ENCODE measurements at regions not wholly inside any gene's neighbourhood (a gene's known extent, or its start where the extent isn't known, plus 50 kb on each side); places are given as distances from the start of the nearest gene placed in this dataset.
"Not testable (repeated sequence)": the region's sequence is repeated elsewhere in the genome, so short reads cannot be mapped to it uniquely, and the experiment has no call there.

- no peak for DNase-seq (ENCODE audit: low read depth)
These were observed 65.7 kb upstream of the HABP2 start for GRCh38 chr10:113487154-113487553.

GRCh38 chr10:113488186-113488585, 64.7 kb upstream of the HABP2 start:
- DNase-seq (ENCODE audit: low read depth), result no peak

GRCh38 chr10:113489522-113489921, 63.3 kb upstream of the HABP2 start:
- not testable (repeated sequence) for DNase-seq (ENCODE audit: low read depth)

- no peak for DNase-seq (ENCODE audit: low read depth)
These were observed 60.8 kb upstream of the HABP2 start for GRCh38 chr10:113491967-113492565.

GRCh38 chr10:113493195-113493594, 59.7 kb upstream of the HABP2 start:
- no peak for DNase-seq (ENCODE audit: low read depth)

- no peak for DNase-seq (ENCODE audit: low read depth)
These were observed 59.0 kb upstream of the HABP2 start for GRCh38 chr10:113493882-113494301.

- no peak for DNase-seq (ENCODE audit: low read depth)
These were observed 58.1 kb upstream of the HABP2 start for GRCh38 chr10:113494761-113495160.

- no peak for DNase-seq (ENCODE audit: low read depth)
These were observed 57.3 kb upstream of the HABP2 start for GRCh38 chr10:113495553-113495952.

GRCh38 chr10:113496111-113497109, 56.4 kb upstream of the HABP2 start:
- DNase-seq (ENCODE audit: low read depth), result no peak

- DNase-seq (ENCODE audit: low read depth), result no peak
These were observed 55.7 kb upstream of the HABP2 start for GRCh38 chr10:113497198-113497597.

GRCh38 chr10:113498997-113499396, 53.9 kb upstream of the HABP2 start:
- no peak for DNase-seq (ENCODE audit: low read depth)

- DNase-seq (ENCODE audit: low read depth), result no peak
These were observed 53.0 kb upstream of the HABP2 start for GRCh38 chr10:113499806-113500205.

GRCh38 chr10:113501031-113501430, 51.8 kb upstream of the HABP2 start:
- DNase-seq (ENCODE audit: low read depth), result not testable (repeated sequence)
